GM23248 (cell line): ENCODE measurements at regions not wholly inside any gene's neighbourhood (a gene's known extent, or its start where the extent isn't known, plus 50 kb on each side); places are given as distances from the start of the nearest gene placed in this dataset.

Experiments
- EZH2 ChIP-seq: fragments of 200-600 bp; sonication (generic); IDR thresholded peaks from 2 replicates; pipeline ENCODE4 v1.6.1; 2018; ENCODE audit warnings: antibody characterized with exemption, mild to moderate bottlenecking; ENCODE audit not compliant: insufficient read depth, poor library complexity, severe bottlenecking
- EZH2phosphoT487 ChIP-seq: fragments of 200-600 bp; sonication (generic); IDR thresholded peaks from 2 replicates; pipeline ENCODE4 v1.6.1; 2018; ENCODE audit warnings: antibody characterized with exemption, moderate library complexity, mild to moderate bottlenecking, low read depth; ENCODE audit not compliant: insufficient read depth

GRCh38 chr10:90143937-90144336, 442.5 kb downstream of the KIF20B start:
- TF ChIP-seq EZH2 (no peak), EZH2phosphoT487 (no peak)
